Kidney glomerular epithelial cell (primary cell): ENCODE measurements at regions not wholly inside any gene's neighbourhood (a gene's known extent, or its start where the extent isn't known, plus 50 kb on each side); places are given as distances from the start of the nearest gene placed in this dataset.
"Not testable (repeated sequence)": the region's sequence is repeated elsewhere in the genome, so short reads cannot be mapped to it uniquely, and the experiment has no call there.

ENCODE experiments used
- DNase-seq: peaks from one replicate; lab custom pipeline; 2025; lab: John Stamatoyannopoulos, UW

- DNase-seq = no peak
Observed at GRCh38 chrX:110964786-110965185, 131.2 kb upstream of the PAK3 start.

- no peak for DNase-seq
Observed at GRCh38 chrX:110962451-110962850, 133.5 kb upstream of the PAK3 start.

- no peak for DNase-seq
Observed at GRCh38 chrX:110955706-110956105, 140.3 kb upstream of the PAK3 start.

- no peak for DNase-seq
Observed at GRCh38 chrX:110954428-110955100, 141.4 kb upstream of the PAK3 start.

GRCh38 chrX:110951472-110952269, 144.3 kb upstream of the PAK3 start:
- no peak for DNase-seq

GRCh38 chrX:110944751-110945675, 149.4 kb upstream of the CHRDL1 start:
- DNase-seq = no peak

GRCh38 chrX:110944311-110944750, 148.7 kb upstream of the CHRDL1 start:
- DNase-seq = no peak

GRCh38 chrX:110941906-110942305, 146.3 kb upstream of the CHRDL1 start:
- no peak for DNase-seq

GRCh38 chrX:110938977-110939732, 143.5 kb upstream of the CHRDL1 start:
- DNase-seq = no peak

- no peak for DNase-seq
Observed at GRCh38 chrX:110924871-110925270, 129.3 kb upstream of the CHRDL1 start.

- no peak for DNase-seq
Observed at GRCh38 chrX:110920991-110921390, 125.4 kb upstream of the CHRDL1 start.

- DNase-seq = no peak
Observed at GRCh38 chrX:110915570-110915969, 120.0 kb upstream of the CHRDL1 start.

- no peak for DNase-seq
Observed at GRCh38 chrX:110915111-110915510, 119.5 kb upstream of the CHRDL1 start.

- DNase-seq = peak; percentile 20
Observed at GRCh38 chrX:110914281-110914680, 118.7 kb upstream of the CHRDL1 start.

GRCh38 chrX:110904747-110905146, 109.1 kb upstream of the CHRDL1 start:
- not testable (repeated sequence) for DNase-seq

GRCh38 chrX:110881971-110882370, 86.4 kb upstream of the CHRDL1 start:
- DNase-seq = no peak

GRCh38 chrX:110877326-110877725, 81.7 kb upstream of the CHRDL1 start:
- no peak for DNase-seq

GRCh38 chrX:110871839-110872238, 76.2 kb upstream of the CHRDL1 start:
- DNase-seq = no peak

GRCh38 chrX:110866421-110866820, 70.8 kb upstream of the CHRDL1 start:
- DNase-seq = no peak

GRCh38 chrX:110863883-110864282, 68.3 kb upstream of the CHRDL1 start:
- no peak for DNase-seq

- DNase-seq = no peak
Observed at GRCh38 chrX:110858565-110858964, 62.9 kb upstream of the CHRDL1 start.

GRCh38 chrX:110853610-110854009, 58.0 kb upstream of the CHRDL1 start:
- DNase-seq = no peak
